ENCODE measurements at regions not wholly inside any gene's neighbourhood (a gene's known extent, or its start where the extent isn't known, plus 50 kb on each side); places are given as distances from the start of the nearest gene placed in this dataset.

DNA sequence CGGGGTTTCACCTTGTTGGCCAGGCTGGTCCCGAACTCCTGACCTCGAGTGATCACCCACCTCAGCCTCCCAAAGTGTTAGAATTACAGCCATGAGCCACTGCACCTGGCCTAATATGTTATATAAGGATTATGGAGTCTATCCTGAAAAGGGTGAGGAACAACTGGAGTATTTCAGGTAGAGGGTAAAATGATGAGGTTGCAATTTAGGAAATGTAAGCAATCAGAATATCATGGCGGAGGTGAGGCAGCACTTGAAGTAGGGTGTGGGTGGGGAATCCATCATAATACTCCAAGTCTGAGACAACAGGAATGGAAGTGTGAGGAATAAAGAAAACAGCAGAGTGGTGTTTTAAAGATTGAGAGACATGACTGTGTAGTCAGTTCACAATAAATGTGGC lies 582.2 kb downstream of the FGF9 start:
- intact Hi-C loops (cut with DNase I; ENCODE audit: low total_unique reads), result no loop called here
- no peak overlapping the region for H3K4me3 ChIP-seq
- H3K9me3 ChIP-seq, result no peaks in the 10 kb centered on the region
- no peak for DNase-seq (ENCODE audit: low spot score in 2 of 2)
- TF ChIP-seq POLR2AphosphoS5 (IDR thresholded peaks at IDR 0.05) (no peak), POLR2A (IDR thresholded peaks at IDR 0.05) (no peak)
- TF ChIP-seq, protein P1, sequence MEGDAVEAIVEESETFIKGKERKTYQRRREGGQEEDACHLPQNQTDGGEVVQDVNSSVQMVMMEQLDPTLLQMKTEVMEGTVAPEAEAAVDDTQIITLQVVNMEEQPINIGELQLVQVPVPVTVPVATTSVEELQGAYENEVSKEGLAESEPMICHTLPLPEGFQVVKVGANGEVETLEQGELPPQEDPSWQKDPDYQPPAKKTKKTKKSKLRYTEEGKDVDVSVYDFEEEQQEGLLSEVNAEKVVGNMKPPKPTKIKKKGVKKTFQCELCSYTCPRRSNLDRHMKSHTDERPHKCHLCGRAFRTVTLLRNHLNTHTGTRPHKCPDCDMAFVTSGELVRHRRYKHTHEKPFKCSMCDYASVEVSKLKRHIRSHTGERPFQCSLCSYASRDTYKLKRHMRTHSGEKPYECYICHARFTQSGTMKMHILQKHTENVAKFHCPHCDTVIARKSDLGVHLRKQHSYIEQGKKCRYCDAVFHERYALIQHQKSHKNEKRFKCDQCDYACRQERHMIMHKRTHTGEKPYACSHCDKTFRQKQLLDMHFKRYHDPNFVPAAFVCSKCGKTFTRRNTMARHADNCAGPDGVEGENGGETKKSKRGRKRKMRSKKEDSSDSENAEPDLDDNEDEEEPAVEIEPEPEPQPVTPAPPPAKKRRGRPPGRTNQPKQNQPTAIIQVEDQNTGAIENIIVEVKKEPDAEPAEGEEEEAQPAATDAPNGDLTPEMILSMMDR (IDR thresholded peaks at IDR 0.05), result no peak
- H3K4me1 ChIP-seq, result no peaks in the 10 kb centered on the region
- H3K27ac ChIP-seq, result no peak overlapping the region
- H3K27me3 ChIP-seq, result no peaks in the 10 kb centered on the region
- no peaks in the 10 kb centered on the region for H3K36me3 ChIP-seq

DNA sequence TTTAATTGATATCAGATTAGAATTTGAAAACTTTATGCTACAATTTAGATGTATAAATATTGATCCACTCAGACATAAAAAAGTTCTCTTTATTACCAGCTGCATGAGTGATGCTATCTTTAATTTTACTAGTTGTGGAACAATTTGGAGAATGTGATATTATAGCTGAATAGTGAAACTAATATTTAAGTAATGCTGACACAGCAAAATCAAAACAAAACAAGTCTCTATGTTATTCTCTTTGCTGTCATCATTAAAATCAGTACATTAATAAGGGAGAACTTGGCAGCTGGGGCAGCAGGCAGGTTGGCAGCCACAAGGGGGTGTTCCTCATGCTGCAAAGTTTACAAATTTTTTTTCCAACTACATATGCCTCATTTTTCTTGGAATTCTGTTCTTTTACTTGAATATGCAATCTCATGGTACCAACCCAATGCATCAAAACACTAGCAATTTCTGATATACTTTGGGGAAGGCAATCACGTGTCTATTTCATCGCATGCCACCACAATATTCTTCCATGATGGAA lies 585.3 kb downstream of the FGF9 start:
- TF ChIP-seq POLR2AphosphoS5 (IDR thresholded peaks at IDR 0.05) (no peak), POLR2A (IDR thresholded peaks at IDR 0.05) (no peak)
- TF ChIP-seq, protein P1 (IDR thresholded peaks at IDR 0.05), result no peak
- Histone ChIP-seq H3K9me3 (no peaks in the 10 kb centered on the region), H3K4me3 (no peak overlapping the region), H3K27me3 (no peaks in the 10 kb centered on the region), H3K36me3 (no peaks in the 10 kb centered on the region), H3K27ac (no peak overlapping the region), H3K4me1 (no peaks in the 10 kb centered on the region)
- DNase-seq (ENCODE audit: low spot score in 2 of 2), result no peak
- intact Hi-C loops (cut with DNase I; ENCODE audit: low total_unique reads), result no loop called here

- intact Hi-C loops (cut with DNase I; ENCODE audit: low total_unique reads), result no loop called here
- TF ChIP-seq, protein P1 (IDR thresholded peaks at IDR 0.05), result no peak
- TF ChIP-seq POLR2A (IDR thresholded peaks at IDR 0.05) (no peak), POLR2AphosphoS5 (IDR thresholded peaks at IDR 0.05) (no peak)
These were observed 591.4 kb downstream of the FGF9 start for GRCh38 chr13:22262001-22262885.

DNA sequence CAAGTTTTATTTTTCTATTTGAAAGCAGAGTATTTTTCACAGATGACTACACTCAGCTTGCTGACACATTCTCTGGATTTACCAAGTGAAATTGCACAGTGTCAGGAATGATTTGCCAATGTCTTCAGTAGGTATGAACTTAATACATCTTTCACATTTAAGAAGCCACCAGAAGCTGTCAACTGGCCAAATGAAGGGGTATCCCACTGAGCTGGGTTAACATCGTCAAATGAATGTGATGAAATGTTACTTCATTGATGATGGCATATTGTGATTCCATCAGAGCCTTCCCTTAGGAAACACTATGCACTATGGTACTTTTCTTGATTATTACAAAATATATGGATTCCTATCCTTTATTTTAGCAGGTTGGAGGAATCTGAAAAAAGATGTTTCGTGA lies 592.3 kb downstream of the FGF9 start:
- intact Hi-C loops (cut with DNase I; ENCODE audit: low total_unique reads), result no loop called here
- Histone ChIP-seq H3K36me3 (no peaks in the 10 kb centered on the region), H3K27ac (no peak overlapping the region), H3K9me3 (no peaks in the 10 kb centered on the region), H3K27me3 (no peaks in the 10 kb centered on the region), H3K4me3 (no peak overlapping the region), H3K4me1 (no peaks in the 10 kb centered on the region)
- TF ChIP-seq, protein P1 (IDR thresholded peaks at IDR 0.05), result no peak
- TF ChIP-seq POLR2AphosphoS5 (IDR thresholded peaks at IDR 0.05), result no peak
- TF ChIP-seq POLR2A (IDR thresholded peaks at IDR 0.05), result no peak
- DNase-seq (ENCODE audit: low spot score in 2 of 2), result no peak

More at GRCh38 chr13:22262001-22262885, 591.4 kb downstream of the FGF9 start:
- Histone ChIP-seq H3K9me3 (no peaks in the 10 kb centered on the region), H3K4me1 (no peaks in the 10 kb centered on the region), H3K27me3 (no peaks in the 10 kb centered on the region), H3K36me3 (no peaks in the 10 kb centered on the region), H3K27ac (no peak overlapping the region), H3K4me3 (no peak overlapping the region)
- no peak for DNase-seq (ENCODE audit: low spot score in 2 of 2)

- intact Hi-C loops (cut with DNase I; ENCODE audit: low total_unique reads), result no loop called here
- H3K9me3 ChIP-seq, result no peaks in the 10 kb centered on the region
These were observed 594.7 kb downstream of the FGF9 start for GRCh38 chr13:22265563-22265962.

More at GRCh38 chr13:22265563-22265962, 594.7 kb downstream of the FGF9 start:
- no peaks in the 10 kb centered on the region for H3K27me3 ChIP-seq
- no peak overlapping the region for H3K4me3 ChIP-seq
- H3K4me1 ChIP-seq, result no peaks in the 10 kb centered on the region
- no peak for DNase-seq (ENCODE audit: low spot score in 2 of 2)
- TF ChIP-seq POLR2A (IDR thresholded peaks at IDR 0.05), result no peak
- TF ChIP-seq POLR2AphosphoS5 (IDR thresholded peaks at IDR 0.05), result no peak
- TF ChIP-seq, protein P1 (IDR thresholded peaks at IDR 0.05), result no peak
- H3K36me3 ChIP-seq, result no peaks in the 10 kb centered on the region
- no peak overlapping the region for H3K27ac ChIP-seq
